DMS53 (cell line): ENCODE measurements at regions not wholly inside any gene's neighbourhood (a gene's known extent, or its start where the extent isn't known, plus 50 kb on each side); places are given as distances from the start of the nearest gene placed in this dataset.
A peak's percentile ranks its signal among the peaks of the same experiment; 100 is the strongest.
"Not testable (repeated sequence)": the region's sequence is repeated elsewhere in the genome, so short reads cannot be mapped to it uniquely, and the experiment has no call there.

Source experiments
- DNase-seq: peaks from one replicate; lab custom pipeline; 2025; lab: John Stamatoyannopoulos, UW

DNA sequence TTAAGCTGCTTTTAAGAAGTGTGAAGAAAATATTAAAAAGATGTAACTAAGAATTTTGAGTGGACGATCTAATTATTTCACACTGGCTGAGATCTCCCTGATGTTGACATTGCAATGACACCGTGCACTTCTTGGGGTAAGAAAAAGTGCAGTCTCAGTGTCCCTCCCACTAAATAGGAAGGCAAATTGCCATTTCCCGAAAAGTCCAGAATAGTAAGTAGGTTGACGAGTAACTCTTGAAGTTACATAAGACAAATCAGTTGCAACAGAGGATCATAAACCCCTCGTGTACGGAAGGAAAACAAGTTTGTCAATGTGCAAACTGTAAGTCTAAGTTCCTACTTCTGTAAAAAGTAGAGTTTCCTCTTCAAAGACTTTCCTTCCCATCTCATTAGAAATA is 336.2 kb downstream of the CACNA1B start:
- DNase-seq, result not testable (repeated sequence)

DNA sequence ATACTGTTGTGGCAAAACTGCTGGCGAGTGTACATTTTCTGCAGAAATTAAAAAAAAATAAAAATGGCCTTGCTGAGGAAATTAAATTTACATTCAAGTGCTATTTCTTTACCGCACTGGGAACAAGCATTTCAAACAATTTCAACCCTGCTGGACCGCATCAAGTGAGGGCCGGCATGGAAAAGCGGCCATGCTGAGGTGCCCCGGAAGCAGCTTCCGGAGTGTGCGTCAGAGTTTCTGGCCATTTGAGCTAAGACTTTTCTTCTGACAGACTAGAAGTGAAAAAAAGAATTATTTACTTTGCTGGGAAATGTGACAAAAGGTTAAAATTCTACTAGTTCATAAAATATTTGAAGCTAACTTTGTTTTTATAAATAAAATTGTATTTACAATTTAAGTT is 337.0 kb downstream of the CACNA1B start:
- not testable (repeated sequence) for DNase-seq

DNA sequence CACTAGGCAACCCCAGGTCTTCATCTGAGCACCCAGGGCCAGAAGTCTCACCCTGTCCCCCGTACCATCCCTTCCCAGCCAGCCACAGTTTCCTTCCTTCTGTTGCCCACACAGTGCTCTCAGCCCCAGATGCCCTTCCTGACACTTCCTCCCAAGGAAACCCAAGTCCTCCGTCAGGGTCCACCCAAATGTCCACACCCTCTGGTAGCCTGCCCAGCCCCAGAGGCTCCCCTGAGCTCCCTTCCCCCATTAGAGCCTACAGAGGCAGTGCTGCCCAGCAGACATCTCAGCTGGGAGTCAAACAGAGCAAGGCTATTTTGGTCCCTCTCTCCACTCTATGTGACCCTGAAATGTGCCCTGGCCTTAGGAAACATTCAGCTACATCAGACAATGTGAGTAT is 338.0 kb downstream of the CACNA1B start:
- not testable (repeated sequence) for DNase-seq

DNA sequence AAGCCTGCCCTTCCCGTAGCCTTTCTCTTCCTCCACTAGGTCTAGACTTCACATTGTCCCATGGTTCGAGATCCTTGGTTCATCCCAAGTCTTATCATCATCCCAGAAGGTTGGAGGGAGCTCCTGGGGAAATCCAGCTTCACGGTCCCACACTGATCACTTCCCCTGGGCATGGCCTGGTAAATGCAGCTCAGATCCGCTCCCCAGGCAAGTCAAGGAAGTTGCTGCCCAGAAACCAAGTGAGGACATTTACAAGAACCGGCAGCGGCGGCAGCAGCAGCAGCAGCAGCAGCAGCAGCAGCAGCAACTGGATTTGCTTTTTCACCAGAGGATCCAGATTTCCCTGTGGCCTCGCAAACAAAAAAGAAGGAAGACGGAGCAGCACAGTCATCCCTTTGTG is 339.2 kb downstream of the CACNA1B start:
- not testable (repeated sequence) for DNase-seq

DNA sequence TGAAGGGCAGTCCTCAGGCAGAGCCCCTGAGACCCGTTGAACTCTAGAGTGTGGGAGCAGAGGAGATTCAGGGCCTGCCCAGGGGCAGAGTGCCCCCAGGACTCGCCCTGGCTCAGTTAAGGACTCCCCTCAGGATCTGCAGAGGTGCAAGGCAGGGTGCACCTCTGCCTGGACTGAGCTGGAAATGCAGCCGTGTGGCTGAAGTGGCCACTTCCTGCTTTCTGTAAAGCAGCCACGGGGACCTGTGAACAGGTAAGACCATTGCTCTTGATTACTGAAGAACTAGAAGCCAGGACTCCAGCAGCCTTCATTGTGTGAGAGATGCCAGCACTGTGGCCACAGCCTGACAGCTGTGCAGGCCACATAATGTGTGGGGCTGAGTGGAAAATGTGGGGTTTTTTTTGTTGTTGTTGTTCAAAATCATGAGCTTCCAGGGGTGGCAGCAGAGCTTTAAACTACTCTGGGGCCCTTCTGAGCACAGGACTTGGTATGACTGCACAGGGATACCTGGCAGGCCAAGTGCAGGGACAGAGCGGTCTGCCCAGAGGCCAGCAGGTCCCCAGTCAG is 339.8 kb downstream of the CACNA1B start:
- peak; percentile 77 for DNase-seq

DNA sequence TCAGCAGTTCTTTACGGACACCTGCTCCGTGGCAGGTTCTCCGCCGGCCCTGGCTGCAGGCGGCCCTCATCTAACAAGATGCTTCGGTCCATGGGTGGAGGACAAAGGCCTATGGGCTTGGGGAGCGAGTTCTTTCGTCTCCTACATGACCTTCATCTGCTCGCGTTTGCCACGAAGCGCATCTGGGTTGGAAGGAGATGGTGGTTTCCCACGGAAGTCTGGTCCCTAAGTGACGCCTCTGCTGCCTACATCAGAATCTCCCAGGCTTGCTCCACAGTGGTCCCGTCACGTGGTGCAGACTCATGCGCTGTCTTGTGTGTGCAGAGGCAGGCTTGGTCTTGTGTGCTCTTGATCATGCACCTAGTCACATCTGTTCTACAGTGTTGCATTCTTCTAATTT is 341.7 kb downstream of the CACNA1B start:
- DNase-seq, result not testable (repeated sequence)

DNA sequence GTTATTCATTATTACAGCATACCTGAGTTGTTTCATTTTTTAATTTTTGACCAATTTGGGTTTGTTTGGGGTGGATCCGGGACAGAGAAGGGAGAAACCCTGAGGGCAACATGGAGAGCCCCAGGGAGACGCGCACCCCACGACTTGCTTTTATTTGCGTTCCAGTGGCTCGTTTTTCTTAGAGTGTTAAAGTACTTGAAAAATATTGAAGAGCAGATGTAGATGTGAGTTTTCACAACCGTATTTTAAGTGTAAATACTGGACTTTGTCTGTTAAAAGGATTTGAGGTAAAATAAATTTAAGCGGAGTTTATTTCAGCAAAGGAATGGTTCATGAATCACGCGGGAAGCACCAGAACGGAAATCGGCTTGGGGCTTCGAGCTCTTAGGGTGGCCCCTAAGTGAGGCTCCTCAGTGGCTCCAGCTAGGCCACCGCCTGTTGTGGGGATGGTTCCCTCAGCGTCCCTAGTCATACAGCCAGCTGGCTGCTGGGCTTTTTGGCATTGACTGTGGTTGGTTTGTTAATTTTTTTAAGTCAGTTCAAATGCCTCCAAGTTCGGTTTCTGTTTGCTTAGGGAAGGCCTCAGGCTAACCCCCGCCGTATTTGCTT is 344.0 kb downstream of the CACNA1B start:
- not testable (repeated sequence) for DNase-seq

DNA sequence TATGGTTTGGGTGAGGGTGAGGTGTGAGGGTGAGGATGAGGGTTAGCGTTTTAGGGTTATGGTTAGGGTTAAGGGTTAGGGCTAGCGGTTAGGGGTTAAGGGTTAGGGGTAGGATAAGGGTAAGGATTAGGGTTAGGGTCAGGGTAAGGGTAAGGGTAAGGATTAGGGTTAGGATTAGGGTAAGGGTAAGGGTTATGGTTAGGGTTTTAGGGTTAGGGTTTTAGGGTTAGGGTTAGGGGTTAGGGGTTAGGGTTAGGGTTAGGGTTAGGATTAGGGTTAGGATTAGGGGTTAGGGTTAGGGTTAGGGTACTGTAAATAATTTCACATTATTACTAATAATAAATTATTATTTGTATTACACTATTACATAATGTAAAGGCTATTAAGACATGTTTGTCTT is 359.5 kb downstream of the CACNA1B start:
- DNase-seq, result not testable (repeated sequence)

DNA sequence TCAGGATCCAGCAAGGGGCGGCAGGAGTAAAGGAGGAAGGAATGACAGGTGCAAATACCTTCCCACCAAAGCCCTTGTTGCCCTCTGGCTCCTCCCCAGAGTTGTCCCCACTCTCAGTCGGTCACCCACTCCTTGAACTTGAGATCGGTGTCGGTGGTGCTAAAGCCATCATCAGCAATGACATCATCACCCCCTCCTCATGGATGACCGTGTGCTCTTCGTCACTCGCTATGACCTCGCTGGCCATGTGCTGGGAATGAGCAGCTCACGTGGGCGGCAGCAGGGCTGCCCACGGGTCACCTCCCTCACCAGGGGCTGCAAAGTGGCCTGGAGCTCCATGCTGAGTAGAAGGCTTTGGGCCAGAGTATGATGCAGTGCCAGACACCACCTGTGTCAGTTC is 405.3 kb downstream of the CACNA1B start:
- DNase-seq, result not testable (repeated sequence)
